PFSK-1 (cell line): ENCODE measurements at regions not wholly inside any gene's neighbourhood (a gene's known extent, or its start where the extent isn't known, plus 50 kb on each side); places are given as distances from the start of the nearest gene placed in this dataset.

Source experiments
- FOXP2 ChIP-seq: optimal IDR thresholded peaks from 2 replicates; pipeline ENCODE3; 2011; ENCODE audit warnings: borderline replicate concordance, control low read depth, inconsistent platforms; ENCODE audit not compliant: insufficient read depth; ENCODE audit errors: extremely low read length, extremely low read depth
- POLR2AphosphoS5 ChIP-seq: IDR thresholded peaks from 2 replicates; pipeline ENCODE4 v1.6.1; 2012; ENCODE audit warnings: low read depth, mild to moderate bottlenecking, control low read depth, low read length, moderate library complexity
- SIN3A ChIP-seq: IDR thresholded peaks from 2 replicates; pipeline ENCODE4 v1.6.1; 2012; ENCODE audit warnings: mild to moderate bottlenecking, low read length, moderate library complexity, borderline replicate concordance; ENCODE audit not compliant: insufficient read depth
- TAF1 ChIP-seq: IDR thresholded peaks from 2 replicates; pipeline ENCODE4 v1.6.1; 2012; ENCODE audit warnings: low read length, control low read depth, borderline replicate concordance; ENCODE audit not compliant: insufficient read depth
- TF ChIP-seq, protein P1 (sequence below), 2 experiments: IDR thresholded peaks; 2 replicates each; pipeline versions ENCODE4 v1.6.1 to v1.8.0; 2011 to 2012; ENCODE audit warnings: low read depth in 2 of 2, low read length in 2 of 2, control low read depth in 1 of 2, inconsistent platforms in 1 of 2, mild to moderate bottlenecking in 1 of 2, moderate library complexity in 1 of 2; ENCODE audit not compliant: insufficient read depth in 1 of 2

DNA sequence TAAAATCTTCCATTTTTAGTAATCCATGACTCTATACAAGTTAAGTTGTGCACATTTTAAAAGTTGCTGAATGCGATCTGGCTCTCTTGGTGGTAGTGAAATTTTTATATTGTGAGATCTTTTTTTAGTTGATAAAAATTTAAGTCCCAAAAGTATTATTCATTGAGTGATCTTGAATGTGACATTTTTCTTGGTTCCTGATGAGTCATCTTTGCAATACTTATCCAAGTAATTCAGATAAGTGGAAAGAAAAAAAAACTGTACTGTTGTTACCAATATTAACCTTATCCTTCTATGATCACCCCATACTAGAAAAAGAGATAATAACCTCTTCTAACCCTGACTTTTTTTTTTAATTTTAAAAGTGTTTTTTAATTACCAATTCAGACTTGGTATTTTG is 601.3 kb downstream of the PSAT1 start:
- no peak for TF ChIP-seq POLR2AphosphoS5
- TF ChIP-seq FOXP2 = no peak
- TF ChIP-seq TAF1 = no peak
- TF ChIP-seq, protein P1, sequence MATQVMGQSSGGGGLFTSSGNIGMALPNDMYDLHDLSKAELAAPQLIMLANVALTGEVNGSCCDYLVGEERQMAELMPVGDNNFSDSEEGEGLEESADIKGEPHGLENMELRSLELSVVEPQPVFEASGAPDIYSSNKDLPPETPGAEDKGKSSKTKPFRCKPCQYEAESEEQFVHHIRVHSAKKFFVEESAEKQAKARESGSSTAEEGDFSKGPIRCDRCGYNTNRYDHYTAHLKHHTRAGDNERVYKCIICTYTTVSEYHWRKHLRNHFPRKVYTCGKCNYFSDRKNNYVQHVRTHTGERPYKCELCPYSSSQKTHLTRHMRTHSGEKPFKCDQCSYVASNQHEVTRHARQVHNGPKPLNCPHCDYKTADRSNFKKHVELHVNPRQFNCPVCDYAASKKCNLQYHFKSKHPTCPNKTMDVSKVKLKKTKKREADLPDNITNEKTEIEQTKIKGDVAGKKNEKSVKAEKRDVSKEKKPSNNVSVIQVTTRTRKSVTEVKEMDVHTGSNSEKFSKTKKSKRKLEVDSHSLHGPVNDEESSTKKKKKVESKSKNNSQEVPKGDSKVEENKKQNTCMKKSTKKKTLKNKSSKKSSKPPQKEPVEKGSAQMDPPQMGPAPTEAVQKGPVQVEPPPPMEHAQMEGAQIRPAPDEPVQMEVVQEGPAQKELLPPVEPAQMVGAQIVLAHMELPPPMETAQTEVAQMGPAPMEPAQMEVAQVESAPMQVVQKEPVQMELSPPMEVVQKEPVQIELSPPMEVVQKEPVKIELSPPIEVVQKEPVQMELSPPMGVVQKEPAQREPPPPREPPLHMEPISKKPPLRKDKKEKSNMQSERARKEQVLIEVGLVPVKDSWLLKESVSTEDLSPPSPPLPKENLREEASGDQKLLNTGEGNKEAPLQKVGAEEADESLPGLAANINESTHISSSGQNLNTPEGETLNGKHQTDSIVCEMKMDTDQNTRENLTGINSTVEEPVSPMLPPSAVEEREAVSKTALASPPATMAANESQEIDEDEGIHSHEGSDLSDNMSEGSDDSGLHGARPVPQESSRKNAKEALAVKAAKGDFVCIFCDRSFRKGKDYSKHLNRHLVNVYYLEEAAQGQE (IDR thresholded peaks at IDR 0.05; ENCODE audit: insufficient read depth in 1 of 2, low read depth in 2 of 2, low read length in 2 of 2) = no peak
- TF ChIP-seq SIN3A = no peak

DNA sequence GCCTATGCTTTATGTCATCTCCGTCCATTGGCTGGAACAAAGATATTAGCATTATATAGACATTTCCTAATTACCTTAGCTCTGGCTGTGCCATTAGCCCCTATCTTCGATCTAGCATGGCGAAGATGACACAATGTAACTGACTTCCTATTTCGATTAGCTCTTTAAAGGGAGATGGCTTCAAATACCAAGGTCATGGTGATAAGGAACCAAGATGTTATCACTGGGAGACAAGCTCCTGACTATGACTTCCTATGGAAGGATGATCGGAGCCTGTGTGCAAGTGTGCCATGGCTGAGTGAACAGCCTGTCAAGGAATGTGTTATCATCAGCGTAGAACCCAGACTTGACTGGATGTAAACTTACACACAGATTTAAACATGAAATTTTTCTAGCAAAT is 602.1 kb downstream of the PSAT1 start:
- TF ChIP-seq FOXP2 (no peak), POLR2AphosphoS5 (no peak), TAF1 (no peak), SIN3A (no peak)
- TF ChIP-seq, protein P1 (IDR thresholded peaks at IDR 0.05; ENCODE audit: insufficient read depth in 1 of 2, low read depth in 2 of 2, low read length in 2 of 2) = no peak

DNA sequence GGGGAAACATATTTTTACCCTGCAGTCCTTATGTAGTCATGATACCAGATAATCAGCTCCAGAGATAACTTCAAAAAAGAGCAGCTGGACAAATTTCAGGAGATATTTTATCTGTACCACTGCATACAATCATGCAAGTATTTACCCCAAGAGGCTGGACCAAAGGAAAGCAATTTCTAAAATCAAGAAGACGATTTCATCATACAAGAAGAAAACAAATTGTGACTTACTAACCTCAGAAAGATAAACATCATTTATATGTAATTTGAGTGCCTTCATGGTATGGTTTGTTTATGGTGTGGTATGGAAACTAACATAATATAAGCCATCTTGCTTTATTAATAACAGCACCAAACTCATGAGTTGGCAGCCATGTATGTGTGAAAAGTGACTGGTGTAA is 603.6 kb downstream of the PSAT1 start:
- TF ChIP-seq POLR2AphosphoS5 (no peak), FOXP2 (no peak), TAF1 (no peak), SIN3A (no peak)
- TF ChIP-seq, protein P1 (IDR thresholded peaks at IDR 0.05; ENCODE audit: insufficient read depth in 1 of 2, low read depth in 2 of 2, low read length in 2 of 2) = no peak

DNA sequence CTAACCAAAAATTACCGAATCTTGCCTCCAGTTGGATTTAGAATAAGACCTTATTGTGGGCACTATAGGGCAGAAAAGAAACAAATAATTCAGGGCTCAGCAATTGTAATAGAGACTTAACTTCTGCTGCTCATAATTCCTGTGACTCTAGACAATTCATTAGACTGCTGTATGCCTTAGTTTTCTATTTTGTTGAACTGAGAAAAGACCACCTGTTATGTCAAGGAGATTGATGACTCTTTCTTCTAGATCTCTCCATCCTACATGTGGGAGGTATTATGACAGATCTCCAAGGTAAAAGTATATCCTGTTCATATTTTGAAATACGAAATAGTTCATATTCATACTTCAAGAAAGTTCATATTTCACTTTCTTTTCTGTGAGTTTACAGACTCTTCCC is 605.1 kb downstream of the PSAT1 start:
- TF ChIP-seq POLR2AphosphoS5 (no peak), FOXP2 (no peak), TAF1 (no peak), SIN3A (no peak)
- TF ChIP-seq, protein P1 (IDR thresholded peaks at IDR 0.05; ENCODE audit: insufficient read depth in 1 of 2, low read depth in 2 of 2, low read length in 2 of 2) = no peak

DNA sequence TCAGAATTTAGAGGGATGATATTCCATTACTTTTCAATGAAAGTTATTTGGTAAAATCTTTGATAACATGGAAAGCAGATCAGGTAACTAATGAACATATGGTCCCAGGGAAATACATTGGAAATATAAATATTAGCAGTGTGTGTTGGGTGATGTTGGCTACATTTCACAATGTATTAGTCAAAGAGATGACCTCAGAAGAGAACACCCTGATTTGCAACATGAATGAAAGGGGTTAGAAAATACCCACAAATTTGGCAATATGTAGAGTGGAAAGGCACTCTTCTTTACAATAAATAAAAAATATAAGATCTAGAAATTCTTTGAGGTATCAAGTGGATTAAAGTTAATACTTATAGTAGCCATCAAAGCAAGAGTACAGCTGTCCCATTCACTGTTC is 606.7 kb downstream of the PSAT1 start:
- TF ChIP-seq FOXP2 (no peak), SIN3A (no peak), POLR2AphosphoS5 (no peak), TAF1 (no peak)
- TF ChIP-seq, protein P1 (IDR thresholded peaks at IDR 0.05; ENCODE audit: insufficient read depth in 1 of 2, low read depth in 2 of 2, low read length in 2 of 2) = no peak
